ENCODE measurements at regions not wholly inside any gene's neighbourhood (a gene's known extent, or its start where the extent isn't known, plus 50 kb on each side); places are given as distances from the start of the nearest gene placed in this dataset.
"Not testable (repeated sequence)": the region's sequence is repeated elsewhere in the genome, so short reads cannot be mapped to it uniquely, and the experiment has no call there.

DNA sequence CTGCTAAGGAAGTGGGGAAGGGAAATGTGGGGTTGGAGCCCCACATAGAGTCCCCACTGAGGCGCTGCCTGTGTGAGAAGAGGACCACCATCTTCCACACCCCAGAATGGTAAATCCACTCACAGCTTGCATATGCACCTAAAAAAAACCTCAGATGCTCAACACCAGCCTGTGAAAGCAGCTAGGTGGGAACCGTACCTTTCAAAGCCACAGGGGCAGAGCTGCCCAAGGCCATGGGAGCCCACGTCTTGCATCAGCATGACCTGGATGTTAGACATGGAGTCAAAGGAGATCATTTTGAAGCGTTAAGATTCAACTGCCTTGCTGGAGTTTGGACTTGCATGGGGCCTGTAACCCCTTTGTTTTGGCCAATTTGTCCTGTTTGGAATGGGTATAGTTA, 658.9 kb upstream of the TPTE start:
- not testable (repeated sequence) for H3K9me2 ChIP-seq (replicated peaks; ENCODE audit: control insufficient read depth, low read length); H3K4me3 ChIP-seq (ENCODE audit: low read length); H4K20me1 ChIP-seq (ENCODE audit: control insufficient read depth, insufficient read depth, low read depth, low read length); H3K79me2 ChIP-seq (ENCODE audit: control insufficient read depth, low read length); H3K36me3 ChIP-seq (ENCODE audit: control insufficient read depth, low read length); H3K27ac ChIP-seq (ENCODE audit: low read depth, low read length); H3K4me1 ChIP-seq (ENCODE audit: control insufficient read depth, low read length); H3F3A ChIP-seq (ENCODE audit: control insufficient read depth, insufficient read depth); H3K4me2 ChIP-seq (ENCODE audit: low read length); H3K27me3 ChIP-seq (ENCODE audit: control insufficient read depth, low read length)
- peaks cover 15% of the 10 kb centered on the region; the same call in 1 of the 2 replicates for H3K9me3 ChIP-seq (ENCODE audit: control insufficient read depth, insufficient read depth, low read length)

DNA sequence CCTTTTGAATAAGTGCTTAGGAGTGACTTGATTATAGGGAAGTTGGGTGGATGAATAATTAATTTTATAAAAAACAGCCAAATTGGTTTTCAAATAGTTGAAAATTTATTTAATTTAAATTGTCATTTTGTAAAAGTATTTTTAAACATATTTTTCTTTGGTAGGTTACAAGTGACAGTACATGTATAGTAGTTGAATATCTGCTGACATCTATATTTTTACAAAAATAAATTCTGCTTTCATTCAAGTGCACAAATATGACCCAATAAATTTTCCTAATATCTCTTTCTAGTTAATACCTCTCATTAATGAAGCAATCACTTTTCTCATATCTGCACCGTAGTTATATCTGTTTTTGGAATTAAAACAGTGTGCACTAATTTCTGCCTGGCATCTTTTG, 653.6 kb upstream of the TPTE start:
- not testable (repeated sequence) for H3K4me1 ChIP-seq (ENCODE audit: control insufficient read depth, low read length)
- H3K9me3 ChIP-seq (ENCODE audit: control insufficient read depth, insufficient read depth, low read length) = peaks cover 12% of the 10 kb centered on the region; the same call in 1 of the 2 replicates

DNA sequence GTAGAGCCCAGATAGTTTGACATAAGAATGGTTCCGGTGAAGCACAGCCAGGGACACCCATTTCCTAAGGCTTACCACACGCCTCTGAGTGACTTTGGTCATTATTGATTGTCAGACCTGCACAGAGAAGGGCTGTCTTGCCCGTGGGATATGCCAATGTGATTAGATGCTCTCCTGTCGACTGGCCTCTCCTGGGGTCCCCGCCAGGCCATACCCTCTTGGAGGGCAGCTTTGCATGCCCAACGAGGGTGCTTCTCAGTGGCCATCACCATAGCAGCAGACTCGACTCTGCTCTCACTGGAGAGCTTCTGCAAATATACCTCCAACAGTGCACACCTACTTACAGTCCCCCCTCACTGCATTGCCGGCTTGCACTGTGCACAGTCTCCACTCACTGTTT, 648.3 kb upstream of the TPTE start:
- not testable (repeated sequence) for H3K27ac ChIP-seq (ENCODE audit: low read depth, low read length); H3K79me2 ChIP-seq (ENCODE audit: control insufficient read depth, low read length); H3K4me2 ChIP-seq (ENCODE audit: low read length); H3F3A ChIP-seq (ENCODE audit: control insufficient read depth, insufficient read depth); H3K27me3 ChIP-seq (ENCODE audit: control insufficient read depth, low read length); H3K9me3 ChIP-seq (ENCODE audit: control insufficient read depth, insufficient read depth, low read length); H4K20me1 ChIP-seq (ENCODE audit: control insufficient read depth, insufficient read depth, low read depth, low read length); H3K9me2 ChIP-seq (replicated peaks; ENCODE audit: control insufficient read depth, low read length); H3K4me3 ChIP-seq (ENCODE audit: low read length); H3K36me3 ChIP-seq (ENCODE audit: control insufficient read depth, low read length); H3K4me1 ChIP-seq (ENCODE audit: control insufficient read depth, low read length)

More for the DNA sequence above, 653.6 kb upstream of the TPTE start:
- H3K27me3 ChIP-seq (ENCODE audit: control insufficient read depth, low read length); H3K4me3 ChIP-seq (ENCODE audit: low read length); H4K20me1 ChIP-seq (ENCODE audit: control insufficient read depth, insufficient read depth, low read depth, low read length); H3K36me3 ChIP-seq (ENCODE audit: control insufficient read depth, low read length); H3K9me2 ChIP-seq (replicated peaks; ENCODE audit: control insufficient read depth, low read length); H3F3A ChIP-seq (ENCODE audit: control insufficient read depth, insufficient read depth); H3K27ac ChIP-seq (ENCODE audit: low read depth, low read length); H3K4me2 ChIP-seq (ENCODE audit: low read length); H3K79me2 ChIP-seq (ENCODE audit: control insufficient read depth, low read length): not testable (repeated sequence)

DNA sequence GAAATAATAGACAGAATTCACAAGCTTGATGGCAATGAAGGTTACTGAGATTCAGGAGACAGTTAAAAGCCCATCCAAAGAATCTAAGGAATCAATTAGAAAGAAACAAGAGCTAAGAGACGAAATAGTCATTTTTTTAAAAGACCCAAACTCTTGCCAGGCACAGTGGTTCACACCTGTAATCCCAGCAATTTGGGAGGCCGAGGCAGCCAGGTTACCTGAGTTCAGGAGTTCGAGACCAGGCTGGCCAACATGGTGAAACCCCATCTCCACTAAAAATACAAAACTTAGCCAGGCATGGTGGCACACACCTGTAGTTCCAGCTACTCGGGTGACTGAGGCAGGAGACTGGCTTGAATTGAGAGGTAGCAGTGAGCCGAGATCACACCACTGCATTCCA, 647.2 kb upstream of the TPTE start:
- not testable (repeated sequence) for H3K27ac ChIP-seq (ENCODE audit: low read depth, low read length); H4K20me1 ChIP-seq (ENCODE audit: control insufficient read depth, insufficient read depth, low read depth, low read length); H3K27me3 ChIP-seq (ENCODE audit: control insufficient read depth, low read length); H3K4me3 ChIP-seq (ENCODE audit: low read length); H3K36me3 ChIP-seq (ENCODE audit: control insufficient read depth, low read length); H3K9me3 ChIP-seq (ENCODE audit: control insufficient read depth, insufficient read depth, low read length); H3K79me2 ChIP-seq (ENCODE audit: control insufficient read depth, low read length); H3F3A ChIP-seq (ENCODE audit: control insufficient read depth, insufficient read depth); H3K9me2 ChIP-seq (replicated peaks; ENCODE audit: control insufficient read depth, low read length); H3K4me1 ChIP-seq (ENCODE audit: control insufficient read depth, low read length); H3K4me2 ChIP-seq (ENCODE audit: low read length)

DNA sequence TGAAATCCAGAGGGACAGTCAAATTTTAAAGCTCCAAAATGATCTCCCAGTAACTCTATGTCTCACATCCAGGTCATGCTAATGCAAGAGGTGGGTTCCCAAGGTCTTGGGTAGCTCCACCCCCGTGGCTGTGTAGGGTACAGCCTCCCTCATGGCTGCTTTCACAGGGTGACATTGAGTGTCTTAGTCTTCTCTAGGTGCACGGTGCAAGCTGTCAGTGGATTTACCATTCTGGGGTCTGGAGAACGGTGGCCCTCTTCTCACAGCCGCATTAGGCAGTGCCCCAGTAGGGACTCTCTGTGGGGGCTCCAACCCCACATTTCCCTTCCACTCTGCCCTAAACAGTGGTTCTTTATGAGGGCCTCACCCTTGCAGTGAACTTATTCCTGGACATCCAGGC, 640.0 kb upstream of the TPTE start:
- H3K4me1 ChIP-seq (ENCODE audit: control insufficient read depth, low read length); H3K36me3 ChIP-seq (ENCODE audit: control insufficient read depth, low read length); H3K9me2 ChIP-seq (replicated peaks; ENCODE audit: control insufficient read depth, low read length); H3K27ac ChIP-seq (ENCODE audit: low read depth, low read length); H3K27me3 ChIP-seq (ENCODE audit: control insufficient read depth, low read length); H3F3A ChIP-seq (ENCODE audit: control insufficient read depth, insufficient read depth); H3K4me2 ChIP-seq (ENCODE audit: low read length); H3K4me3 ChIP-seq (ENCODE audit: low read length); H3K79me2 ChIP-seq (ENCODE audit: control insufficient read depth, low read length); H4K20me1 ChIP-seq (ENCODE audit: control insufficient read depth, insufficient read depth, low read depth, low read length): not testable (repeated sequence)
- H3K9me3 ChIP-seq (ENCODE audit: control insufficient read depth, insufficient read depth, low read length) = peaks cover 31% of the 10 kb centered on the region

DNA sequence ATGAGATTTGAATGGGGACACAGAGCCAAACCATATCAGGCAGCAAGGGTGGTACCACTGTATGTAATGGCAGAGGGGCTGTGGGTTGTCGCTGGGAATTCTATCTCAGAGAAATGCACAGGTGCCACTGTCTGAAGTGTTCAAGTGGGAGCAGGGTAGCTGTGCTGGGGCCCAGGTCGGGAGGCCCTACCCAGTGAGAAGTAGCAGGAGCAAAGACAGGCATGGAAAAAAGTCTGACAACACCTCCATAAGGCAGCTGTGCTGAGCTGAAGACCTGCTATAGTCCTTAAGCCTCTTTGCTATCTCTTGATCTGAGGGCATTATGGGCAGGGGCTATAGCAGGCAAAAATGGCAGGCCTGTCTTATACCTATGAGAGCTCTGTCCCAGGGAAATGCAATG, 638.3 kb upstream of the TPTE start:
- H3K9me2 ChIP-seq (replicated peaks; ENCODE audit: control insufficient read depth, low read length); H3K4me2 ChIP-seq (ENCODE audit: low read length); H3K4me1 ChIP-seq (ENCODE audit: control insufficient read depth, low read length); H3K27me3 ChIP-seq (ENCODE audit: control insufficient read depth, low read length); H3K36me3 ChIP-seq (ENCODE audit: control insufficient read depth, low read length); H3K27ac ChIP-seq (ENCODE audit: low read depth, low read length); H3K4me3 ChIP-seq (ENCODE audit: low read length); H4K20me1 ChIP-seq (ENCODE audit: control insufficient read depth, insufficient read depth, low read depth, low read length); H3F3A ChIP-seq (ENCODE audit: control insufficient read depth, insufficient read depth); H3K79me2 ChIP-seq (ENCODE audit: control insufficient read depth, low read length): not testable (repeated sequence)
- peaks cover 31% of the 10 kb centered on the region for H3K9me3 ChIP-seq (ENCODE audit: control insufficient read depth, insufficient read depth, low read length)

DNA sequence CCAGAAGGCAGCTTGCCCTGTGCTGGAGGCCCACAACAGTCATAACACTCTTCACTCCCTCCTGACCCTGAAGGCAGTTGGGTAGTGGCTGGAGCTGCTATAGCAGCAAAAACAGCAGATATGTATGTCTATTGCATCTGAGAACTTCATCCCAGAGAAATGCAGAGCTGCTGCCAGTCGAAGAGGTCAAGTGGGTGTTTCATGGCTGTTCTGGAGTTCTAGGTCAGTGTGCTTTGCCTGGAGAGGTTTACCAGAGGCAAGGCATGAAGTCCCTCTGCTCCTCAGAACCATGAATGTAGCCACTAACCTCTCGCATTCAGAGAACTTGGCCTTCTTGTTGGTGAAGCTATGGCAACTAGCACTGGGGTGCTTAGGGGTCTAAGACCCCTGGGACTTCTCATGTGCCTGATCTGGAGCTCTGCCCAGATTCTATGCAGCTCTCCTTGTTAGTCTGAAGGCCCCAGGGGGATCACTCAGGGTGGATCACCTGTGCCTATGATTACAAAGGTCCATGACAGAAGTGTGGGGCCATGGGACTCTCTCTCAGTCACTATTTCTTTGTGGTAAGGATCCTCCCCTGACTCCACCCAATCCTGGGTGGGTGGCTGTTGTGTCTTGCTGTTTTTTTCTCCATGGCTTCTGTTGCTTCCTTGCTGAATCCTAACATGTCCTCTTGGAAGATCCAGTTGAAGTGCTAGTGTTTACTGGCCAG, 637.7 kb upstream of the TPTE start:
- H3K4me2 ChIP-seq (ENCODE audit: low read length); H4K20me1 ChIP-seq (ENCODE audit: control insufficient read depth, insufficient read depth, low read depth, low read length); H3K27ac ChIP-seq (ENCODE audit: low read depth, low read length); H3K79me2 ChIP-seq (ENCODE audit: control insufficient read depth, low read length); H3K36me3 ChIP-seq (ENCODE audit: control insufficient read depth, low read length); H3K27me3 ChIP-seq (ENCODE audit: control insufficient read depth, low read length); H3K4me3 ChIP-seq (ENCODE audit: low read length); H3K4me1 ChIP-seq (ENCODE audit: control insufficient read depth, low read length); H3K9me2 ChIP-seq (replicated peaks; ENCODE audit: control insufficient read depth, low read length); H3F3A ChIP-seq (ENCODE audit: control insufficient read depth, insufficient read depth): not testable (repeated sequence)
- peaks cover 31% of the 10 kb centered on the region for H3K9me3 ChIP-seq (ENCODE audit: control insufficient read depth, insufficient read depth, low read length)

DNA sequence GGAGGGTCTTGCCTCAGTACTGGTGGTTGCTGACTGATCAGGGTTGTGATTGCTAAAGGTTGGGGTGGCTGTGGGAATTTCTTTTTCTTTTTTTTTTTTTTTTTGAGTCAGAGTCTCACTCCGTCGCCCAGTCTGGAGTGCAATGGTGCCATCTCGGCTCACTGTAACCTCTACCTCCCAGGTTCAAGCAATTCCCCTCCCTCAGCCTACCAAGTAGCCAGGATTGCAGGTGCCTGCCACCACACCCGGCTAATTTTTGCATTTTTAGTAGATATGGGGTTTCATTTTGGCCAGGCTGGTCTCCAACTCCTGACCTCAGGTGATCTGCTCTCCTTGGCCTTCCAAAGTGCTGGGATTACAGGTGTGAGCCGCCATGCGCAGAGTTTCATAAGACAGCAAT, 632.9 kb upstream of the TPTE start:
- H4K20me1 ChIP-seq (ENCODE audit: control insufficient read depth, insufficient read depth, low read depth, low read length); H3K4me3 ChIP-seq (ENCODE audit: low read length); H3K27ac ChIP-seq (ENCODE audit: low read depth, low read length); H3K9me3 ChIP-seq (ENCODE audit: control insufficient read depth, insufficient read depth, low read length); H3K4me1 ChIP-seq (ENCODE audit: control insufficient read depth, low read length); H3K79me2 ChIP-seq (ENCODE audit: control insufficient read depth, low read length); H3K27me3 ChIP-seq (ENCODE audit: control insufficient read depth, low read length); H3K4me2 ChIP-seq (ENCODE audit: low read length); H3K36me3 ChIP-seq (ENCODE audit: control insufficient read depth, low read length); H3K9me2 ChIP-seq (replicated peaks; ENCODE audit: control insufficient read depth, low read length); H3F3A ChIP-seq (ENCODE audit: control insufficient read depth, insufficient read depth): not testable (repeated sequence)

All from DOHH2 (cell line).